H1 (cell line): ENCODE measurements at regions not wholly inside any gene's neighbourhood (a gene's known extent, or its start where the extent isn't known, plus 50 kb on each side); places are given as distances from the start of the nearest gene placed in this dataset.
"Not testable (repeated sequence)": the region's sequence is repeated elsewhere in the genome, so short reads cannot be mapped to it uniquely, and the experiment has no call there.

Experiments used
- CEBPB ChIP-seq: IDR thresholded peaks from 2 replicates; pipeline ENCODE4 v1.6.1; 2012; ENCODE audit warnings: low read depth, low read length
- EZH2 ChIP-seq: fragments of 200-600 bp; sonication (generic); IDR thresholded peaks from 2 replicates; pipeline ENCODE4 v1.7.1; 2012; ENCODE audit warnings: low read depth, mild to moderate bottlenecking, moderate library complexity, low read length, inconsistent platforms; ENCODE audit not compliant: severe bottlenecking
- GABPA ChIP-seq: IDR thresholded peaks from 2 replicates; pipeline ENCODE4 v1.6.1; 2011; ENCODE audit warnings: mild to moderate bottlenecking, low read length, moderate library complexity, borderline replicate concordance; ENCODE audit not compliant: insufficient read depth
- MAFK ChIP-seq: IDR thresholded peaks from 2 replicates; pipeline ENCODE4 v1.6.1; 2012; ENCODE audit warnings: low read depth, mild to moderate bottlenecking, improper control_type of control experiment, low read length
- NANOG ChIP-seq: IDR thresholded peaks from 2 replicates; pipeline ENCODE4 v1.6.1; 2011; ENCODE audit warnings: low read length, low read depth, mild to moderate bottlenecking, inconsistent platforms; ENCODE audit not compliant: insufficient read depth, poor library complexity, severe bottlenecking
- POLR2A ChIP-seq, 2 experiments: IDR thresholded peaks; 1 replicate in 1 of 2; 2 replicates in 1 of 2; pipeline ENCODE4 v1.6.1; 2011; ENCODE audit warnings: low read depth in 2 of 2, low read length in 2 of 2, mild to moderate bottlenecking in 2 of 2; ENCODE audit errors: control extremely low read depth in 1 of 2
- RNF2 ChIP-seq: fragments of 200-900, 300-1000 bp; sonication (generic); IDR thresholded peaks from 2 replicates; pipeline ENCODE4 v1.7.1; 2016; ENCODE audit warnings: borderline replicate concordance, low read depth, mild to moderate bottlenecking, antibody characterized with exemption, low read length; ENCODE audit not compliant: poor library complexity, severe bottlenecking; ENCODE audit errors: missing control alignments
- SRF ChIP-seq: IDR thresholded peaks from 2 replicates; pipeline ENCODE4 v1.6.1; 2011; ENCODE audit warnings: mild to moderate bottlenecking, low read depth, low read length, moderate library complexity
- ZNF274 ChIP-seq: IDR thresholded peaks from 2 replicates; pipeline ENCODE4 v1.7.0; 2012; ENCODE audit warnings: low read length, borderline replicate concordance; ENCODE audit errors: extremely low read depth
- TF ChIP-seq, protein P1 (sequence below), 3 experiments: IDR thresholded peaks; 1 replicate in 2 of 3; 2 replicates in 1 of 3; pipeline versions ENCODE4 v1.5.1 to v1.6.1; 2011; ENCODE audit warnings: low read length in 3 of 3, mild to moderate bottlenecking in 3 of 3, inconsistent platforms in 2 of 3, low read depth in 1 of 3, moderate library complexity in 1 of 3; ENCODE audit not compliant: insufficient read depth in 1 of 3; ENCODE audit errors: control extremely low read depth in 1 of 3

DNA sequence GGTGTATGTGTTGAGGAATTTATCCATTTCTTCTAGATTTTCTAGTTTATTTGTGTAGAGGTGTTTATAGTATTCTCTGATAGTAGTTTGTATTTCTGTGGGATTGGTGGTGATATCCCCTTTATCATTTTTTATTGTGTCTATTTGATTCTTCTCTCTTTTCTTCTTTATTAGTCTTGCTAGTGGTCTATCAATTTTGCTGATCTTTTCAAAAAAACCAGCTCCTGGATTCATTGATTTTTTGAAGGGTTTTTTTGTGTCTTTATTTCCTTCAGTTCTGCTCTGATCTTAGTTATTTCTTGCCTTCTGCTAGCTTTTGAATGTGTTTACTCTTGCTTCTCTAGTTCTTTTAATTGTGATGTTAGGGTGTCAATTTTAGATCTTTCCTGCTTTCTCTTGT is 424.6 kb upstream of the PODXL start:
- not testable (repeated sequence) for TF ChIP-seq SRF; CEBPB; POLR2A (IDR thresholded peaks at IDR 0.05; ENCODE audit: control extremely low read depth in 1 of 2, low read depth in 2 of 2, low read length in 2 of 2); GABPA; EZH2; MAFK; ZNF274; RNF2; NANOG
- TF ChIP-seq, protein P1, sequence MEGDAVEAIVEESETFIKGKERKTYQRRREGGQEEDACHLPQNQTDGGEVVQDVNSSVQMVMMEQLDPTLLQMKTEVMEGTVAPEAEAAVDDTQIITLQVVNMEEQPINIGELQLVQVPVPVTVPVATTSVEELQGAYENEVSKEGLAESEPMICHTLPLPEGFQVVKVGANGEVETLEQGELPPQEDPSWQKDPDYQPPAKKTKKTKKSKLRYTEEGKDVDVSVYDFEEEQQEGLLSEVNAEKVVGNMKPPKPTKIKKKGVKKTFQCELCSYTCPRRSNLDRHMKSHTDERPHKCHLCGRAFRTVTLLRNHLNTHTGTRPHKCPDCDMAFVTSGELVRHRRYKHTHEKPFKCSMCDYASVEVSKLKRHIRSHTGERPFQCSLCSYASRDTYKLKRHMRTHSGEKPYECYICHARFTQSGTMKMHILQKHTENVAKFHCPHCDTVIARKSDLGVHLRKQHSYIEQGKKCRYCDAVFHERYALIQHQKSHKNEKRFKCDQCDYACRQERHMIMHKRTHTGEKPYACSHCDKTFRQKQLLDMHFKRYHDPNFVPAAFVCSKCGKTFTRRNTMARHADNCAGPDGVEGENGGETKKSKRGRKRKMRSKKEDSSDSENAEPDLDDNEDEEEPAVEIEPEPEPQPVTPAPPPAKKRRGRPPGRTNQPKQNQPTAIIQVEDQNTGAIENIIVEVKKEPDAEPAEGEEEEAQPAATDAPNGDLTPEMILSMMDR (IDR thresholded peaks at IDR 0.05; ENCODE audit: control extremely low read depth in 1 of 3, insufficient read depth in 1 of 3, low read depth in 1 of 3, low read length in 3 of 3) = not testable (repeated sequence)
